Loucy (cell line): ENCODE measurements at regions not wholly inside any gene's neighbourhood (a gene's known extent, or its start where the extent isn't known, plus 50 kb on each side); places are given as distances from the start of the nearest gene placed in this dataset.

Source experiments
- CTCF ChIP-seq: fragments of 200-600 bp; sonication (generic); conservative IDR thresholded peaks from 2 replicates; pipeline ENCODE4 v1.5.1; 2014; ENCODE audit warnings: mild to moderate bottlenecking, antibody characterized with exemption, low read length
- EZH2phosphoT487 ChIP-seq: fragments of 200-600 bp; IDR thresholded peaks from 2 replicates; pipeline ENCODE4 v1.6.1; 2018; ENCODE audit warnings: antibody characterized with exemption, mild to moderate bottlenecking, moderate library complexity, borderline replicate concordance

GRCh38 chr4:84338367-84338766, 160.7 kb downstream of the NKX6-1 start:
- TF ChIP-seq CTCF (no peak), EZH2phosphoT487 (no peak)
